HEK293 (cell line): ENCODE measurements at regions not wholly inside any gene's neighbourhood (a gene's known extent, or its start where the extent isn't known, plus 50 kb on each side); places are given as distances from the start of the nearest gene placed in this dataset.

Source experiments
- CTCF ChIA-PET: fragments of 350-600 bp; formaldehyde crosslinking; extraction: SDS; loops from one replicate; lab custom pipeline; 2021; ENCODE audit warnings: antibody characterized with exemption; lab: Yijun Ruan, JAX
- POLR2A ChIA-PET: fragments of 300-600 bp; formaldehyde crosslinking; extraction: SDS; loops from one replicate; lab custom pipeline; 2020; ENCODE audit warnings: antibody characterized with exemption, inconsistent platforms; lab: Yijun Ruan, JAX
- H3K27ac ChIP-seq: fragments of 200-500 bp; sonication (Bioruptor generic); 2 replicates; pipeline ENCODE4 v1.5.1; 2014; ENCODE audit warnings: low read depth, low read length, control low read depth, inconsistent platforms; ENCODE audit errors: extremely low read depth
- H3K36me3 ChIP-seq, 2 experiments: fragments of 200-500 bp in 1 of 2; sonication (Bioruptor generic) in 1 of 2; 1 replicate in 1 of 2; 2 replicates in 1 of 2; pipeline ENCODE4 v1.5.1; 2014 to 2017; ENCODE audit warnings: inconsistent platforms in 2 of 2, low read length in 2 of 2; ENCODE audit not compliant: control insufficient read depth in 2 of 2, insufficient read depth in 1 of 2
- H3K4me1 ChIP-seq: fragments of 200-500 bp; sonication (Bioruptor generic); 2 replicates; pipeline ENCODE4 v1.5.1; 2014; ENCODE audit warnings: mild to moderate bottlenecking, low read length, inconsistent platforms; ENCODE audit not compliant: control insufficient read depth, insufficient read depth
- H3K4me3 ChIP-seq: 2 replicates; pipeline ENCODE4 v1.5.1; 2011; ENCODE audit warnings: low read depth, mild to moderate bottlenecking, control low read depth, low read length, moderate library complexity
- H3K9me3 ChIP-seq: fragments of 200-500 bp; sonication (Bioruptor generic); 2 replicates; pipeline ENCODE4 v1.5.1; 2014; ENCODE audit warnings: low read depth, low read length, inconsistent platforms; ENCODE audit not compliant: control insufficient read depth, insufficient read depth
- AEBP2 ChIP-seq: fragments of 450-650 bp; formaldehyde crosslinking; IDR thresholded peaks from 2 replicates; pipeline ENCODE4 v1.5.1; 2016; ENCODE audit warnings: missing biosample characterization, missing genetic modification characterization, borderline replicate concordance
- PRDM10 ChIP-seq: fragments of 450-650 bp; formaldehyde crosslinking; IDR thresholded peaks from 2 replicates; pipeline ENCODE4 v1.5.1; 2016; ENCODE audit warnings: missing biosample characterization, missing genetic modification characterization
- REST ChIP-seq: fragments of 450-650 bp; formaldehyde crosslinking; IDR thresholded peaks from 2 replicates; pipeline ENCODE4 v1.5.1; 2016; ENCODE audit warnings: missing biosample characterization, missing genetic modification characterization
- SETDB1 ChIP-seq: IDR thresholded peaks from one replicate; pipeline ENCODE4 v1.6.1; 2017; ENCODE audit warnings: mild to moderate bottlenecking, low read length, moderate library complexity, mixed read lengths; ENCODE audit not compliant: insufficient read length
- YY1 ChIP-seq: fragments of 450-650 bp; formaldehyde crosslinking; IDR thresholded peaks from 2 replicates; pipeline ENCODE4 v1.5.1; 2018; ENCODE audit warnings: missing biosample characterization, missing genetic modification characterization
- ZBTB10 ChIP-seq: fragments of 450-650 bp; formaldehyde crosslinking; IDR thresholded peaks from 2 replicates; pipeline ENCODE4 v1.5.1; 2016; ENCODE audit warnings: missing biosample characterization, missing genetic modification characterization
- ZBTB21 ChIP-seq: fragments of 450-650 bp; formaldehyde crosslinking; IDR thresholded peaks from 2 replicates; pipeline ENCODE4 v1.5.1; 2017; ENCODE audit warnings: missing biosample characterization, missing genetic modification characterization
- ZNF175 ChIP-seq: fragments of 450-650 bp; formaldehyde crosslinking; IDR thresholded peaks from 2 replicates; pipeline ENCODE4 v1.5.1; 2016; ENCODE audit warnings: missing biosample characterization, missing genetic modification characterization
- ZNF302 ChIP-seq: fragments of 450-650 bp; formaldehyde crosslinking; IDR thresholded peaks from 2 replicates; pipeline ENCODE4 v1.5.1; 2016; ENCODE audit warnings: missing biosample characterization, missing genetic modification characterization, low read depth
- ZNF341 ChIP-seq: fragments of 450-650 bp; formaldehyde crosslinking; IDR thresholded peaks from 2 replicates; pipeline ENCODE4; 2016; ENCODE audit warnings: low read depth, missing biosample characterization, missing genetic modification characterization
- ZNF416 ChIP-seq: fragments of 450-650 bp; formaldehyde crosslinking; IDR thresholded peaks from 2 replicates; pipeline ENCODE4 v1.5.1; 2016; ENCODE audit warnings: missing biosample characterization, missing genetic modification characterization
- ZNF658 ChIP-seq: fragments of 450-650 bp; formaldehyde crosslinking; IDR thresholded peaks from 2 replicates; pipeline ENCODE4; 2016; ENCODE audit warnings: missing biosample characterization, missing genetic modification characterization
- ZNF664 ChIP-seq: fragments of 450-650 bp; formaldehyde crosslinking; IDR thresholded peaks from 2 replicates; pipeline ENCODE4 v1.5.1; 2016; ENCODE audit warnings: missing biosample characterization, missing genetic modification characterization
- ZNF701 ChIP-seq: fragments of 450-650 bp; formaldehyde crosslinking; IDR thresholded peaks from 2 replicates; pipeline ENCODE4 v1.5.1; 2016; ENCODE audit warnings: missing biosample characterization, missing genetic modification characterization
- ZNF704 ChIP-seq: fragments of 450-650 bp; formaldehyde crosslinking; IDR thresholded peaks from 2 replicates; pipeline ENCODE4 v1.5.1; 2016; ENCODE audit warnings: missing biosample characterization, missing genetic modification characterization

GRCh38 chr6:95081231-95081630 is 496.1 kb upstream of the MANEA start:
- Histone ChIP-seq H3K27ac (no peak overlapping the region), H3K4me3 (no peak overlapping the region), H3K4me1 (no peaks in the 10 kb centered on the region), H3K9me3 (no peaks in the 10 kb centered on the region), H3K36me3 (no peaks in the 10 kb centered on the region)
- ChIA-PET POLR2A (no interaction called here), CTCF (interaction anchor here (0.6 kb wide), 1 partner anchor 11 kb away, joined by 3 read pairs; no protein-coding TSS in a partner anchor)
- TF ChIP-seq AEBP2 (tag by site-specific recombination) (no peak), REST (tag by site-specific recombination) (no peak), ZNF664 (tag by site-specific recombination) (no peak), ZBTB10 (tag by site-specific recombination) (no peak), ZNF341 (no peak), ZBTB21 (no peak), ZNF302 (tag by site-specific recombination) (no peak), PRDM10 (tag by site-specific recombination) (no peak), YY1 (tag by site-specific recombination) (no peak), ZNF416 (tag by site-specific recombination) (no peak), ZNF704 (no peak), ZNF175 (no peak), ZNF658 (tag by site-specific recombination) (no peak), ZNF701 (no peak), SETDB1 (no peak)
